Panc1 (cell line): ENCODE measurements at regions not wholly inside any gene's neighbourhood (a gene's known extent, or its start where the extent isn't known, plus 50 kb on each side); places are given as distances from the start of the nearest gene placed in this dataset.

Experiments
- ATAC-seq: fragments of 200-7000 bp; cut with Tn5 transposase; 2 replicates; pipeline ENCODE4 v1.9.1; 2020; ENCODE audit warnings: mild to moderate bottlenecking, moderate library complexity
- BruUV-seq: library from RNA; stranded (reverse); fragments of 400-500 nt; replicated peaks from 2 replicates; lab custom pipeline; 2021; lab: Mats Ljungman, UMichigan
- CTCF ChIA-PET: fragments of 300-600 bp; sonication (Branson Sonifier 250); formaldehyde crosslinking; loops from one replicate; lab custom pipeline; 2022; ENCODE audit warnings: antibody characterized with exemption; lab: Charles Lee
- POLR2A ChIA-PET: fragments of 300-600 bp; sonication (Branson Sonifier 250); formaldehyde crosslinking; loops from one replicate; lab custom pipeline; 2022; ENCODE audit warnings: antibody characterized with exemption; lab: Charles Lee
- DNase-seq: peaks from one replicate; pipeline ENCODE4 v3.0.0-alpha.2; 2010; ENCODE audit warnings: low read depth, low spot score
- H3K27ac ChIP-seq: 2 replicates; pipeline ENCODE4 v1.5.1; 2011; ENCODE audit warnings: mild to moderate bottlenecking, low read length, inconsistent platforms
- H3K27me3 ChIP-seq: fragments of 200-500 bp; sonication (Bioruptor generic); 2 replicates; pipeline ENCODE4 v1.6.0; 2014; ENCODE audit warnings: low read length, inconsistent platforms; ENCODE audit not compliant: control insufficient read depth, insufficient read depth
- H3K36me3 ChIP-seq: fragments of 200-500 bp; sonication (Bioruptor generic); 2 replicates; pipeline ENCODE4 v1.5.1; 2014; ENCODE audit warnings: inconsistent platforms, mild to moderate bottlenecking, low read length, moderate library complexity; ENCODE audit not compliant: control insufficient read depth, insufficient read depth
- H3K4me1 ChIP-seq: 2 replicates; pipeline ENCODE4 v1.5.1; 2011; ENCODE audit warnings: inconsistent platforms, mild to moderate bottlenecking, low read length, moderate library complexity; ENCODE audit not compliant: control insufficient read depth, insufficient read depth
- H3K4me3 ChIP-seq, 2 experiments: 2 replicates each; pipeline ENCODE4 v1.5.1; 2011 to 2012; ENCODE audit warnings: low read depth in 2 of 2, low read length in 2 of 2, mild to moderate bottlenecking in 2 of 2, inconsistent platforms in 1 of 2, moderate library complexity in 1 of 2
- H3K9me3 ChIP-seq: fragments of 200-500 bp; sonication (Bioruptor generic); 2 replicates; pipeline ENCODE4 v1.5.1; 2014; ENCODE audit warnings: low read depth, mild to moderate bottlenecking, inconsistent platforms, low read length, moderate library complexity; ENCODE audit not compliant: control insufficient read depth, insufficient read depth
- POLR2AphosphoS5 ChIP-seq: IDR thresholded peaks from 2 replicates; pipeline ENCODE4 v1.6.1; 2012; ENCODE audit warnings: mild to moderate bottlenecking, low read depth, low read length, moderate library complexity
- REST ChIP-seq, 2 experiments: IDR thresholded peaks; 2 replicates each; pipeline ENCODE4 v1.6.1; 2011 to 2012; ENCODE audit warnings: low read depth in 2 of 2, control low read depth in 1 of 2, low read length in 1 of 2, mild to moderate bottlenecking in 1 of 2, moderate library complexity in 1 of 2; ENCODE audit not compliant: insufficient read depth in 1 of 2
- SIN3A ChIP-seq: IDR thresholded peaks from 2 replicates; pipeline ENCODE4 v1.6.1; 2012; ENCODE audit warnings: low read depth, mild to moderate bottlenecking, low read length, moderate library complexity, borderline replicate concordance; ENCODE audit not compliant: insufficient read depth
- TCF7L2 ChIP-seq: IDR thresholded peaks from 2 replicates; pipeline ENCODE4 v1.6.1; 2011; ENCODE audit warnings: mild to moderate bottlenecking, low read depth, low read length, inconsistent platforms
- in situ Hi-C: cut with HindIII; loops from 2 replicates; pipeline ENCODE4 v1.10.0; 2016; ENCODE audit warnings: low sequenced_read_pairs, low pct_unique_long_range_greater_than_20kb
- intact Hi-C: fragments of 100-400 bp; cut with micrococcal nuclease; formaldehyde crosslinking; loops from one replicate; pipeline ENCODE4 v1.10.0; 2022; ENCODE audit not compliant: unreplicated experiment
- TF ChIP-seq, protein P1 (sequence below): fragments of 450-650 bp; IDR thresholded peaks from 2 replicates; pipeline ENCODE4 v1.5.1; 2017; ENCODE audit warnings: mild to moderate bottlenecking

DNA sequence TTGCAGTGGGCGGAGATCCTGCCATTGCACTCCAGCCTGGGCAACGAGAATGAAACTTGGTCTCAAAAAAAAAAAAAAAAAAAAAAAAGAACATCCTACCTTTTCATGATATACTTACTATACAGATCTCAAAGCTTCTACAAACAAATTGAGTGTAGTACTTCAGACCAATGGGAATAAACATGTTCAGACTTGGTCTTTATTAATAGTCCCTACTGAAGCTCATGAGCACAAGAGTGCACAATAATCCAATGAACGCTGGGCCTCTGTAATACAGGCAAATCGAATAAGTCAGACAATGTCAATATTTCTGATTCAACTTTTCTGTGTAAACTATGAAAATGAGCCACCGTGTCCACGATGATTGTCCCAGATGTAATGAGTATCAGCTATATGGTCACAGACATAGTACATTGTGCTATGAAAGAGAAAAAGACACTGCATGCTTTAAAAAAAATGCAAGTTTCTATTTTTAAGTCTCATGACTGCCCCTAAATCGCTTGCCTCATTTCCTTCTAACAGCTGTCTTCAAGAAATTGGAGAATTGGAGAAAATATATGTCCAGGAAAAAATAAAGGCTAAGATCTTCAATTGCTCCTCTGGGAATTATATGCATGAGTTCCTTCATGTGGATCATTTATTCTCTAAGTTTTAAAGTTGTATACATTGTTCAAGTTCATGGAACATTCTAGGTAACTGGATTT, 64.0 kb upstream of the CTTNBP2 start:
- ChIA-PET POLR2A (no interaction called here), CTCF (no interaction called here)
- Histone ChIP-seq H3K27me3 (no peaks in the 10 kb centered on the region), H3K4me3 (no peak overlapping the region), H3K9me3 (no peaks in the 10 kb centered on the region), H3K4me1 (no peaks in the 10 kb centered on the region), H3K27ac (no peak overlapping the region), H3K36me3 (no peaks in the 10 kb centered on the region)
- ATAC-seq (no peak), DNase-seq (no peak)
- intact Hi-C loops (no loop called here), in situ Hi-C loops (no loop called here)
- no TSS peak for BruUV-seq
- TF ChIP-seq TCF7L2 = no peak
- TF ChIP-seq REST (IDR thresholded peaks at IDR 0.05; ENCODE audit: insufficient read depth in 1 of 2, low read depth in 2 of 2, low read length in 1 of 2) = no peak
- TF ChIP-seq SIN3A = no peak

- Histone ChIP-seq H3K9me3 (no peaks in the 10 kb centered on the region), H3K4me1 (no peaks in the 10 kb centered on the region), H3K36me3 (no peaks in the 10 kb centered on the region), H3K27ac (no peak overlapping the region), H3K4me3 (no peak overlapping the region), H3K27me3 (no peaks in the 10 kb centered on the region)
- ATAC-seq (no peak), DNase-seq (no peak)
- intact Hi-C loops (no loop called here), in situ Hi-C loops (no loop called here)
- no TSS peak for BruUV-seq
- TF ChIP-seq REST (IDR thresholded peaks at IDR 0.05; ENCODE audit: insufficient read depth in 1 of 2, low read depth in 2 of 2, low read length in 1 of 2) (no peak), TCF7L2 (no peak), POLR2AphosphoS5 (no peak), SIN3A (no peak)
- TF ChIP-seq, protein P1, sequence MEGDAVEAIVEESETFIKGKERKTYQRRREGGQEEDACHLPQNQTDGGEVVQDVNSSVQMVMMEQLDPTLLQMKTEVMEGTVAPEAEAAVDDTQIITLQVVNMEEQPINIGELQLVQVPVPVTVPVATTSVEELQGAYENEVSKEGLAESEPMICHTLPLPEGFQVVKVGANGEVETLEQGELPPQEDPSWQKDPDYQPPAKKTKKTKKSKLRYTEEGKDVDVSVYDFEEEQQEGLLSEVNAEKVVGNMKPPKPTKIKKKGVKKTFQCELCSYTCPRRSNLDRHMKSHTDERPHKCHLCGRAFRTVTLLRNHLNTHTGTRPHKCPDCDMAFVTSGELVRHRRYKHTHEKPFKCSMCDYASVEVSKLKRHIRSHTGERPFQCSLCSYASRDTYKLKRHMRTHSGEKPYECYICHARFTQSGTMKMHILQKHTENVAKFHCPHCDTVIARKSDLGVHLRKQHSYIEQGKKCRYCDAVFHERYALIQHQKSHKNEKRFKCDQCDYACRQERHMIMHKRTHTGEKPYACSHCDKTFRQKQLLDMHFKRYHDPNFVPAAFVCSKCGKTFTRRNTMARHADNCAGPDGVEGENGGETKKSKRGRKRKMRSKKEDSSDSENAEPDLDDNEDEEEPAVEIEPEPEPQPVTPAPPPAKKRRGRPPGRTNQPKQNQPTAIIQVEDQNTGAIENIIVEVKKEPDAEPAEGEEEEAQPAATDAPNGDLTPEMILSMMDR = no peak
- CTCF ChIA-PET = no interaction called here
- POLR2A ChIA-PET = no interaction called here
Measured at GRCh38 chr7:117937753-117938483, 64.7 kb upstream of the CTTNBP2 start.
